ENCODE measurements at regions not wholly inside any gene's neighbourhood (a gene's known extent, or its start where the extent isn't known, plus 50 kb on each side); places are given as distances from the start of the nearest gene placed in this dataset.

DNA sequence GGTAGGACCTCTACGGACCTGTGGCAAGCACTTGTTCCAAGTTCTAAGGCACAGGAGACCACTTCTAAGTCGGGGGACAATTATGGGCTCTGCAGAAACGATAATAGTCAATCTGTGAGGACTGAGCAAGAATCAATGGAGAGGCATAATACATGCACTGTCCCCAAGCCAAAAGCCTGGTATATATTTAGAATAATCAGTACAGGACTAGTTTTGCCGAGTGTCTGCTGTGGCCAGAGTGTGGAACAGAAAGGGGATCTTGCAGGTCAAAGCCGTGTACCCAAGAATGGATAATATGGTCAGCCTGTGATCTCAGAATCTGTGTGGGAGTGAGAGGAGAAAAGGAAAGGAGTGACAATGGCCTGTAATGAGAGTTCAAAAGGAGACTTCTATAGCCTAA, 80.2 kb upstream of the GNAO1 start:
- TF ChIP-seq POLR2A (IDR thresholded peaks at IDR 0.05) (no peak), EP300 (IDR thresholded peaks at IDR 0.05) (no peak)
- TF ChIP-seq, protein P1, sequence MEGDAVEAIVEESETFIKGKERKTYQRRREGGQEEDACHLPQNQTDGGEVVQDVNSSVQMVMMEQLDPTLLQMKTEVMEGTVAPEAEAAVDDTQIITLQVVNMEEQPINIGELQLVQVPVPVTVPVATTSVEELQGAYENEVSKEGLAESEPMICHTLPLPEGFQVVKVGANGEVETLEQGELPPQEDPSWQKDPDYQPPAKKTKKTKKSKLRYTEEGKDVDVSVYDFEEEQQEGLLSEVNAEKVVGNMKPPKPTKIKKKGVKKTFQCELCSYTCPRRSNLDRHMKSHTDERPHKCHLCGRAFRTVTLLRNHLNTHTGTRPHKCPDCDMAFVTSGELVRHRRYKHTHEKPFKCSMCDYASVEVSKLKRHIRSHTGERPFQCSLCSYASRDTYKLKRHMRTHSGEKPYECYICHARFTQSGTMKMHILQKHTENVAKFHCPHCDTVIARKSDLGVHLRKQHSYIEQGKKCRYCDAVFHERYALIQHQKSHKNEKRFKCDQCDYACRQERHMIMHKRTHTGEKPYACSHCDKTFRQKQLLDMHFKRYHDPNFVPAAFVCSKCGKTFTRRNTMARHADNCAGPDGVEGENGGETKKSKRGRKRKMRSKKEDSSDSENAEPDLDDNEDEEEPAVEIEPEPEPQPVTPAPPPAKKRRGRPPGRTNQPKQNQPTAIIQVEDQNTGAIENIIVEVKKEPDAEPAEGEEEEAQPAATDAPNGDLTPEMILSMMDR (IDR thresholded peaks at IDR 0.05): no peak

All from ovary (tissue), 3 donors.